H1 (cell line): ENCODE measurements at regions not wholly inside any gene's neighbourhood (a gene's known extent, or its start where the extent isn't known, plus 50 kb on each side); places are given as distances from the start of the nearest gene placed in this dataset.

ENCODE experiments used
- FOSL1 ChIP-seq: IDR thresholded peaks from 2 replicates; pipeline ENCODE4 v1.6.1; 2011; ENCODE audit warnings: mild to moderate bottlenecking, low read depth, low read length, moderate library complexity; ENCODE audit not compliant: insufficient read depth

GRCh38 chr17:62164747-62165722 lies 100.0 kb upstream of the MED13 start (continued):
- TF ChIP-seq FOSL1, result no peak
